Thoracic aorta (tissue), 2 donors: ENCODE measurements at regions not wholly inside any gene's neighbourhood (a gene's known extent, or its start where the extent isn't known, plus 50 kb on each side); places are given as distances from the start of the nearest gene placed in this dataset.

Experiments
- ATAC-seq: fragments of 150-250 bp; one replicate; pipeline ENCODE4 v1.8.0; 2017; ENCODE audit warnings: low read depth; ENCODE audit not compliant: insufficient number of reproducible peaks, low FRiP score
- DNase-seq: peaks from one replicate; pipeline ENCODE4 v3.0.0-alpha.2; 2020; ENCODE audit warnings: low spot score
- H3K27ac ChIP-seq, 2 donors: fragments of 200-600 bp; sonication (generic); 1 replicate in 1 of 2; 2 replicates in 1 of 2; pipeline ENCODE4 v1.5.1; 2016; ENCODE audit warnings: mild to moderate bottlenecking in 2 of 2, moderate library complexity in 2 of 2
- H3K27me3 ChIP-seq: fragments of 200-600 bp; sonication (generic); replicated peaks from 2 replicates; pipeline ENCODE4 v1.6.0; 2016; ENCODE audit warnings: mild to moderate bottlenecking; ENCODE audit not compliant: insufficient read depth
- H3K36me3 ChIP-seq: fragments of 200-600 bp; sonication (generic); one replicate; pipeline ENCODE4 v1.5.1; 2016
- H3K4me1 ChIP-seq, 2 donors: fragments of 200-600 bp; sonication (generic); 1 replicate in 1 of 2; 2 replicates in 1 of 2; pipeline versions ENCODE4 v1.5.1 to v1.6.0; 2016; ENCODE audit warnings: low read depth in 2 of 2, mild to moderate bottlenecking in 1 of 2; ENCODE audit not compliant: control insufficient read depth in 1 of 2
- H3K4me3 ChIP-seq: fragments of 200-600 bp; sonication (generic); 2 replicates; pipeline ENCODE4 v1.5.1; 2016; ENCODE audit warnings: mild to moderate bottlenecking
- H3K9me3 ChIP-seq: fragments of 200-600 bp; sonication (generic); 2 replicates; pipeline ENCODE4 v1.5.1; 2016
- TF ChIP-seq, protein P1 (sequence below): fragments of 200-600 bp; sonication (generic); IDR thresholded peaks from one replicate; pipeline ENCODE4 v1.5.1; 2019; ENCODE audit warnings: antibody characterized with exemption

GRCh38 chr1:222242492-222242891 is 305.4 kb downstream of the HHIPL2 start:
- Histone ChIP-seq H3K27me3 (no peaks in the 10 kb centered on the region), H3K9me3 (no peaks in the 10 kb centered on the region), H3K36me3 (no peaks in the 10 kb centered on the region), H3K27ac (no peak overlapping the region), H3K4me1 (no peaks in the 10 kb centered on the region), H3K4me3 (no peak overlapping the region)
- DNase-seq, result no peak
- no peak for ATAC-seq
- TF ChIP-seq, protein P1, sequence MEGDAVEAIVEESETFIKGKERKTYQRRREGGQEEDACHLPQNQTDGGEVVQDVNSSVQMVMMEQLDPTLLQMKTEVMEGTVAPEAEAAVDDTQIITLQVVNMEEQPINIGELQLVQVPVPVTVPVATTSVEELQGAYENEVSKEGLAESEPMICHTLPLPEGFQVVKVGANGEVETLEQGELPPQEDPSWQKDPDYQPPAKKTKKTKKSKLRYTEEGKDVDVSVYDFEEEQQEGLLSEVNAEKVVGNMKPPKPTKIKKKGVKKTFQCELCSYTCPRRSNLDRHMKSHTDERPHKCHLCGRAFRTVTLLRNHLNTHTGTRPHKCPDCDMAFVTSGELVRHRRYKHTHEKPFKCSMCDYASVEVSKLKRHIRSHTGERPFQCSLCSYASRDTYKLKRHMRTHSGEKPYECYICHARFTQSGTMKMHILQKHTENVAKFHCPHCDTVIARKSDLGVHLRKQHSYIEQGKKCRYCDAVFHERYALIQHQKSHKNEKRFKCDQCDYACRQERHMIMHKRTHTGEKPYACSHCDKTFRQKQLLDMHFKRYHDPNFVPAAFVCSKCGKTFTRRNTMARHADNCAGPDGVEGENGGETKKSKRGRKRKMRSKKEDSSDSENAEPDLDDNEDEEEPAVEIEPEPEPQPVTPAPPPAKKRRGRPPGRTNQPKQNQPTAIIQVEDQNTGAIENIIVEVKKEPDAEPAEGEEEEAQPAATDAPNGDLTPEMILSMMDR, result no peak

- ATAC-seq (no peak), DNase-seq (no peak)
- no peaks in the 10 kb centered on the region for H3K36me3 ChIP-seq
- H3K4me1 ChIP-seq, result no peaks in the 10 kb centered on the region
- H3K9me3 ChIP-seq, result no peaks in the 10 kb centered on the region
- no peak overlapping the region for H3K4me3 ChIP-seq
- TF ChIP-seq, protein P1, result no peak
- no peaks in the 10 kb centered on the region for H3K27me3 ChIP-seq
- H3K27ac ChIP-seq, result no peak overlapping the region
Measured at GRCh38 chr1:222241410-222241809, 306.5 kb downstream of the HHIPL2 start.

- no peak for ATAC-seq
- Histone ChIP-seq H3K4me3 (no peak overlapping the region), H3K27me3 (no peaks in the 10 kb centered on the region), H3K9me3 (no peaks in the 10 kb centered on the region), H3K4me1 (no peaks in the 10 kb centered on the region), H3K36me3 (no peaks in the 10 kb centered on the region), H3K27ac (no peak overlapping the region)
- DNase-seq, result no peak
- TF ChIP-seq, protein P1, result no peak
Measured at GRCh38 chr1:222240536-222241181, 307.2 kb downstream of the HHIPL2 start.

DNA sequence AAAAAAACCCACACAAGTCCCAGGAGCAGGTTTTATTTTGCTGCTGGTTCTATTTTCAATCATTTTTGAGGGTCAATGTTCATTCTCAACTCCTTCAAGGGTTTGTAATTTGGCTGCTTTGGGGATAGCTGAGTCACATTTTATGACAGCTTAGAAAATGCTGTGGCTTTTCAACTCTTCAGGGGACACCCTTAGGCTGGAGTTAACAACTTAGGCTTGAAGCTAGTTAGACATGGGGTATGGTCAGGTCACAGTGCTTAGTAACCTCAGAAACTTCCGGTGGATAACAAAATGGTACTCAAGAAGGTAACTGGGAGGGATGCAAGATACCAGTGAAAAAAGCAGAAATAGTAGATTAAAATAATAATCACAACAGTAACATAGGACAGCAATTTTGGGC is 308.8 kb downstream of the HHIPL2 start:
- Histone ChIP-seq H3K4me3 (no peak overlapping the region), H3K9me3 (no peaks in the 10 kb centered on the region), H3K4me1 (no peaks in the 10 kb centered on the region), H3K36me3 (no peaks in the 10 kb centered on the region), H3K27me3 (no peaks in the 10 kb centered on the region), H3K27ac (no peak overlapping the region)
- TF ChIP-seq, protein P1, result no peak
- ATAC-seq, result no peak
- DNase-seq, result no peak

DNA sequence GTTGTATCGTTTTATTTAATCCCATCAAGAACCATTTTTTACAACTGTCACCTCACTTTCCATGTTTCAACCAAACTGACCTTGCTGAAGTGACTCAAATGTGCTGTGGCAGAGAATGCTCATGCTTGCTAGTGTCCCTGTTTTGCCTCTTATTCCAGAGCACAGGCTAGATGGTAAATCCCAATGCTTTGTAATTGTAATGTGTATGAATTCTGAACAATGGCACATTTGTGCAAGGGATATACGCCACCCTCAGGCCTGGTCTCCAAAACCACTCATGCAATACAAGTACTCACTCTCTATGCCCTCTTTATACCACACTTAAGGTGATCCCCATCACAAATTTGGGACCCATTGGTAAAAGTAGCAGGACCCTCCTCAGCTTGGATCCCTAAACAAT is 313.6 kb downstream of the HHIPL2 start:
- Histone ChIP-seq H3K27me3 (no peaks in the 10 kb centered on the region), H3K4me3 (no peak overlapping the region), H3K36me3 (no peaks in the 10 kb centered on the region), H3K9me3 (no peaks in the 10 kb centered on the region), H3K4me1 (no peaks in the 10 kb centered on the region), H3K27ac (no peak overlapping the region)
- DNase-seq (no peak), ATAC-seq (no peak)
- TF ChIP-seq, protein P1, result no peak
